ENCODE measurements at regions not wholly inside any gene's neighbourhood (a gene's known extent, or its start where the extent isn't known, plus 50 kb on each side); places are given as distances from the start of the nearest gene placed in this dataset.

DNA sequence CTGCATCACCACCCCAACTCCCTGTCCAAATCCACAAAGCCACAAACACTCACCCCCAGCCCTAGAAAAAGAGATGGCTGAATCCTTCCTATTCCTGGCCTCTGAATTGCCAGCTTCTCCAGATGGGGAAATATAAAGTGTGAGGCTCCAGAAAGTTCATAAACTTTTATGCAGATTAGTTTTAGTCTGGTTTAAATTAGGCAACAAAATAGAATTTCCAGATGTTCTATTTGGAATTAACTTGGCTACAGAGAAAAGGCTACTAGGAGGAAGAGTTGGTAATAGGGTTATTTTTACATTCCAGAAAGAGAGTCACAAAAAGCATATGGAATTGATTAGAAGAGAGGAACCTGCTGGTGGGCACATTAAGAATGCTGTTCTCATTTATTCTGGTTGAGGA is 56.0 kb downstream of the EN1 start:
- Histone ChIP-seq H3K27me3 (ENCODE audit: insufficient read depth, low read length) (no peaks in the 10 kb centered on the region), H3K9ac (ENCODE audit: low read length) (no peak overlapping the region), H2AFZ (ENCODE audit: low read length) (no peak overlapping the region), H4K20me1 (ENCODE audit: insufficient read depth, low read length) (no peaks in the 10 kb centered on the region), H3K36me3 (ENCODE audit: insufficient read depth, low read length) (no peaks in the 10 kb centered on the region), H3K27ac (ENCODE audit: low read depth, low read length, poor library complexity, severe bottlenecking) (no peak overlapping the region), H3K9me3 (ENCODE audit: low read length) (no peaks in the 10 kb centered on the region), H3K4me3 (ENCODE audit: low read depth, low read length, poor library complexity, severe bottlenecking) (no peak overlapping the region), H3K9me2 (ENCODE audit: low read depth, low read length) (no peaks in the 10 kb centered on the region), H3F3A (ENCODE audit: insufficient read depth, low read length) (no peaks in the 10 kb centered on the region), H3K4me2 (ENCODE audit: low read length) (no peak overlapping the region), H3K79me2 (ENCODE audit: insufficient read depth, low read length) (no peaks in the 10 kb centered on the region), H3K4me1 (ENCODE audit: insufficient read depth, low read length, severe bottlenecking) (no peaks in the 10 kb centered on the region)
- no peak for TF ChIP-seq EZH2 (IDR thresholded peaks at IDR 0.05; ENCODE audit: borderline replicate concordance, low read length)
- TF ChIP-seq CTCF (IDR thresholded peaks at IDR 0.05; ENCODE audit: low read length), result no peak

DNA sequence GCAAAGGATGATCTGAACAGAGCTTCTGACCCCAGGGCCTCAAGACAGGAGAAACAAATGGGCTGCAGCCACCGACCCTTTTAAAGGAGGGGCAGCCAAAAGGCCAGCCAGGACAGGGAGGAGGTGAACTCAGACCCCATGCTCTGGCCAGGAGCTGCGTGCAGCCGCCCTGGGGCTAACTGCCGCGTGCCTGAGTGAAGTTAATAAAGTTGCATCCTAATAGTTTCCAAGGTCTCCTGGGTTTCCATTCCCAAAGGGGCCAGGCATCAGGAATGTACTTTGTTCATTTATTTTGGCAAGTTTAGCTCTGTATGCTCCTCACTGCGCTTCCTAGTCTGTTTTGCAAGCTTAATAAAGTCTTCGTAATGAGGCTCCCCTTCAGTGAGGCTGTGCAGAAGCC is 60.7 kb downstream of the EN1 start:
- TF ChIP-seq CTCF (IDR thresholded peaks at IDR 0.05; ENCODE audit: low read length), result no peak
- no peak for TF ChIP-seq EZH2 (IDR thresholded peaks at IDR 0.05; ENCODE audit: borderline replicate concordance, low read length)
- H3F3A ChIP-seq (ENCODE audit: insufficient read depth, low read length), result no peaks in the 10 kb centered on the region
- H3K79me2 ChIP-seq (ENCODE audit: insufficient read depth, low read length), result no peaks in the 10 kb centered on the region
- no peaks in the 10 kb centered on the region for H3K9me2 ChIP-seq (ENCODE audit: low read depth, low read length)
- H3K4me3 ChIP-seq (ENCODE audit: low read depth, low read length, poor library complexity, severe bottlenecking), result no peak overlapping the region
- no peak overlapping the region for H3K9ac ChIP-seq (ENCODE audit: low read length)
- H3K27me3 ChIP-seq (ENCODE audit: insufficient read depth, low read length), result no peaks in the 10 kb centered on the region
- H3K9me3 ChIP-seq (ENCODE audit: low read length), result no peaks in the 10 kb centered on the region
- H2AFZ ChIP-seq (ENCODE audit: low read length), result no peak overlapping the region
- H3K4me2 ChIP-seq (ENCODE audit: low read length), result no peak overlapping the region
- no peaks in the 10 kb centered on the region for H4K20me1 ChIP-seq (ENCODE audit: insufficient read depth, low read length)
- H3K36me3 ChIP-seq (ENCODE audit: insufficient read depth, low read length), result no peaks in the 10 kb centered on the region
- no peak overlapping the region for H3K27ac ChIP-seq (ENCODE audit: low read depth, low read length, poor library complexity, severe bottlenecking)
- H3K4me1 ChIP-seq (ENCODE audit: insufficient read depth, low read length, severe bottlenecking), result no peaks in the 10 kb centered on the region

DNA sequence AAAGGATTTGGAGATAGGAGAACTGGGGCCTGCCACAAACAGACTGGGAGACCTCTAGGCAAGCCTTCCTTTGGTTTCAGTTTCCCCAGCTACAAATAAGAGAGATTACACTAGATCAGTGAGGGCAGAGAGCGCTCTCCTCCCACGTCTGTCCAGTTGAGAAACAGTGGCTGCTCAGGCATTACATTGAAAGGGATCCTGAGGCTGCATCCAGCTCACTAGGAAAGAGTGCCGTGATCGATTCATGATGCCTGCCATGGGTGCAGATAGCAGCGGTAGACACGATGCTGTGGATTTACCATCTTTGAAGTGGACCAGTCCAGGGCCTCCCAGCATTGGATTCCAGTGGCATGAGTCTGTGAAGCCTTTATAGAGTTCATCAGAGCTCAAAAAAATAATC is 62.6 kb downstream of the EN1 start:
- Histone ChIP-seq H3K9me3 (ENCODE audit: low read length) (no peaks in the 10 kb centered on the region), H3F3A (ENCODE audit: insufficient read depth, low read length) (no peaks in the 10 kb centered on the region), H3K9me2 (ENCODE audit: low read depth, low read length) (no peaks in the 10 kb centered on the region), H3K4me1 (ENCODE audit: insufficient read depth, low read length, severe bottlenecking) (no peaks in the 10 kb centered on the region), H3K9ac (ENCODE audit: low read length) (no peak overlapping the region), H3K36me3 (ENCODE audit: insufficient read depth, low read length) (no peaks in the 10 kb centered on the region), H4K20me1 (ENCODE audit: insufficient read depth, low read length) (no peaks in the 10 kb centered on the region), H3K27ac (ENCODE audit: low read depth, low read length, poor library complexity, severe bottlenecking) (no peak overlapping the region), H3K27me3 (ENCODE audit: insufficient read depth, low read length) (no peaks in the 10 kb centered on the region), H3K4me3 (ENCODE audit: low read depth, low read length, poor library complexity, severe bottlenecking) (no peak overlapping the region), H3K4me2 (ENCODE audit: low read length) (no peak overlapping the region), H3K79me2 (ENCODE audit: insufficient read depth, low read length) (no peaks in the 10 kb centered on the region), H2AFZ (ENCODE audit: low read length) (no peak overlapping the region)
- TF ChIP-seq CTCF (IDR thresholded peaks at IDR 0.05; ENCODE audit: low read length), result no peak
- no peak for TF ChIP-seq EZH2 (IDR thresholded peaks at IDR 0.05; ENCODE audit: borderline replicate concordance, low read length)
